ENCODE measurements at regions not wholly inside any gene's neighbourhood (a gene's known extent, or its start where the extent isn't known, plus 50 kb on each side); places are given as distances from the start of the nearest gene placed in this dataset.

GRCh38 chr2:240347373-240347940, 88.0 kb upstream of the GPC1 start:
- no peak for DNase-seq (ENCODE audit: low read depth)
- no peak for TF ChIP-seq CTCF (IDR thresholded peaks at IDR 0.05; ENCODE audit: insufficient read depth, low read depth, low read length, missing control alignments)
- H3K4me3 ChIP-seq (ENCODE audit: low read length): no peak overlapping the region

- no peak overlapping the region for H3K4me3 ChIP-seq (ENCODE audit: low read length)
- no peak for DNase-seq (ENCODE audit: low read depth)
- no peak for TF ChIP-seq CTCF (IDR thresholded peaks at IDR 0.05; ENCODE audit: insufficient read depth, low read depth, low read length, missing control alignments)
Measured at GRCh38 chr2:240347949-240348500, 87.4 kb upstream of the GPC1 start.

- no peak for TF ChIP-seq CTCF (IDR thresholded peaks at IDR 0.05; ENCODE audit: insufficient read depth, low read depth, low read length, missing control alignments)
- no peak overlapping the region for H3K4me3 ChIP-seq (ENCODE audit: low read length)
- DNase-seq (ENCODE audit: low read depth): no peak
Measured at GRCh38 chr2:240348522-240348921, 86.9 kb upstream of the GPC1 start.

- DNase-seq (ENCODE audit: low read depth): no peak
- TF ChIP-seq CTCF (IDR thresholded peaks at IDR 0.05; ENCODE audit: insufficient read depth, low read depth, low read length, missing control alignments): no peak
- H3K4me3 ChIP-seq (ENCODE audit: low read length): no peak overlapping the region
Measured at GRCh38 chr2:240349133-240350005, 86.1 kb upstream of the GPC1 start.

- no peak for TF ChIP-seq CTCF (IDR thresholded peaks at IDR 0.05; ENCODE audit: insufficient read depth, low read depth, low read length, missing control alignments)
- DNase-seq (ENCODE audit: low read depth): no peak
- no peak overlapping the region for H3K4me3 ChIP-seq (ENCODE audit: low read length)
Measured at GRCh38 chr2:240350006-240350355, 85.5 kb upstream of the GPC1 start.

- no peak for TF ChIP-seq CTCF (IDR thresholded peaks at IDR 0.05; ENCODE audit: insufficient read depth, low read depth, low read length, missing control alignments)
- H3K4me3 ChIP-seq (ENCODE audit: low read length): no peak overlapping the region
- DNase-seq (ENCODE audit: low read depth): no peak
Measured at GRCh38 chr2:240350696-240351087, 84.8 kb upstream of the GPC1 start.

Data from epithelial cell of esophagus (primary cell).